Thyroid gland (tissue), 4 donors: ENCODE measurements at regions not wholly inside any gene's neighbourhood (a gene's known extent, or its start where the extent isn't known, plus 50 kb on each side); places are given as distances from the start of the nearest gene placed in this dataset.

Experiments
- DNase-seq, 2 donors: peaks; one replicate each; pipeline ENCODE4 v3.0.0-alpha.2; 2019
- H3K27ac ChIP-seq, 3 donors: fragments of 200-600 bp; sonication (generic); 1 replicate in 2 of 3; 2 replicates in 1 of 3; pipeline ENCODE4 v1.5.1; 2016 to 2019; ENCODE audit warnings: mild to moderate bottlenecking in 1 of 3, moderate library complexity in 1 of 3
- H3K27me3 ChIP-seq: fragments of 200-600 bp; sonication (generic); one replicate; pipeline ENCODE4 v1.5.1; 2019
- H3K36me3 ChIP-seq, 2 donors: fragments of 200-600 bp; sonication (generic); one replicate each; pipeline ENCODE4 v1.5.1; 2016 to 2019
- H3K4me1 ChIP-seq, 2 donors: fragments of 200-600 bp; sonication (generic); one replicate each; pipeline ENCODE4 v1.5.1; 2017 to 2019
- H3K4me3 ChIP-seq, 3 donors: fragments of 200-600 bp; sonication (generic); replicated peaks in 1 of 3; 1 replicate in 2 of 3; 2 replicates in 1 of 3; pipeline ENCODE4 v1.5.1; 2016; ENCODE audit warnings: mild to moderate bottlenecking in 1 of 3
- H3K9me3 ChIP-seq: fragments of 200-600 bp; sonication (generic); one replicate; pipeline ENCODE4 v1.5.1; 2017
- POLR2A ChIP-seq, 2 donors: fragments of 450-650 bp; IDR thresholded peaks; one replicate each; pipeline ENCODE4 v1.6.1; 2017; ENCODE audit warnings: antibody characterized with exemption in 2 of 2, mild to moderate bottlenecking in 2 of 2, moderate library complexity in 1 of 2
- WGBS, 2 donors: methylation state at CpG; one replicate each; pipeline ENCODE4 v1.1.5; 2017; 5-methylcytosine and 5-hydroxymethylcytosine counted together
- intact Hi-C: fragments of 100-400 bp; cut with DNase I; formaldehyde crosslinking; loops from one replicate; pipeline ENCODE4 v1.15.1; 2023
- TF ChIP-seq, protein P1 (sequence below), 6 experiments: fragments of 200-600 bp in 3 of 6; fragments of 450-650 bp in 3 of 6; sonication (generic) in 3 of 6; IDR thresholded peaks; one replicate each; pipeline ENCODE4 v1.5.1; 2016 to 2019; ENCODE audit warnings: antibody characterized with exemption in 6 of 6, mild to moderate bottlenecking in 2 of 6, inconsistent platforms in 1 of 6, moderate library complexity in 1 of 6

DNA sequence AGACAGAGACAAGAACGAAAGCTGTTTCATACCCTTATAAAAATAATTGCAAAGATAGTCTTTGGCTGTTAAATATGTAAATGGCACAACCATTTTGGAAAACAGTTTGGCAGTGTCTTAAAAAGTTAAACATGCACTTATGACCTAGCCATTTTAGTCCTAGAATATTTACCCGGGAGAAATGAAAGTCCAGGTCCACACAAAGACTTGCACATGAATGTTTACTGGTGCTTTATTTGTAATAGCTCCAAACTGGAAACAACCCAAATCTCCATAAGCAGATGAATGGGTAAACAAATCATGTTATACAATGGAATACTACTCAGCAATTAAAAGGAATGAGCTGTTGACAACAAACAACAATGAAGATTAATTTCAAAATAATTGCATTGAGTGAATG is 380.4 kb downstream of the ETNK1 start:
- 79 to 84% methylated on average over 2 of the region's 2 CpGs for WGBS, 2 donors
- Histone ChIP-seq H3K9me3 (no peaks in the 10 kb centered on the region), H3K4me1 (no peaks in the 10 kb centered on the region), H3K27me3 (no peaks in the 10 kb centered on the region), H3K4me3 (no peak overlapping the region), H3K27ac (no peak overlapping the region), H3K36me3 (no peaks in the 10 kb centered on the region)
- intact Hi-C loops = no loop called here
- TF ChIP-seq, protein P1, sequence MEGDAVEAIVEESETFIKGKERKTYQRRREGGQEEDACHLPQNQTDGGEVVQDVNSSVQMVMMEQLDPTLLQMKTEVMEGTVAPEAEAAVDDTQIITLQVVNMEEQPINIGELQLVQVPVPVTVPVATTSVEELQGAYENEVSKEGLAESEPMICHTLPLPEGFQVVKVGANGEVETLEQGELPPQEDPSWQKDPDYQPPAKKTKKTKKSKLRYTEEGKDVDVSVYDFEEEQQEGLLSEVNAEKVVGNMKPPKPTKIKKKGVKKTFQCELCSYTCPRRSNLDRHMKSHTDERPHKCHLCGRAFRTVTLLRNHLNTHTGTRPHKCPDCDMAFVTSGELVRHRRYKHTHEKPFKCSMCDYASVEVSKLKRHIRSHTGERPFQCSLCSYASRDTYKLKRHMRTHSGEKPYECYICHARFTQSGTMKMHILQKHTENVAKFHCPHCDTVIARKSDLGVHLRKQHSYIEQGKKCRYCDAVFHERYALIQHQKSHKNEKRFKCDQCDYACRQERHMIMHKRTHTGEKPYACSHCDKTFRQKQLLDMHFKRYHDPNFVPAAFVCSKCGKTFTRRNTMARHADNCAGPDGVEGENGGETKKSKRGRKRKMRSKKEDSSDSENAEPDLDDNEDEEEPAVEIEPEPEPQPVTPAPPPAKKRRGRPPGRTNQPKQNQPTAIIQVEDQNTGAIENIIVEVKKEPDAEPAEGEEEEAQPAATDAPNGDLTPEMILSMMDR (IDR thresholded peaks at IDR 0.05) = no peak
- no peak for TF ChIP-seq POLR2A (IDR thresholded peaks at IDR 0.05)
- no peak for DNase-seq

- H3K4me3 ChIP-seq = no peak overlapping the region
- intact Hi-C loops = no loop called here
- WGBS, 2 donors = 72 to 75% methylated on average over 2 of the region's 2 CpGs
- H3K9me3 ChIP-seq = no peaks in the 10 kb centered on the region
- no peaks in the 10 kb centered on the region for H3K27me3 ChIP-seq
- TF ChIP-seq, protein P1 (IDR thresholded peaks at IDR 0.05) = no peak
- no peak for TF ChIP-seq POLR2A (IDR thresholded peaks at IDR 0.05)
- H3K27ac ChIP-seq = no peak overlapping the region
- H3K4me1 ChIP-seq = no peaks in the 10 kb centered on the region
- DNase-seq = no peak
- H3K36me3 ChIP-seq = no peaks in the 10 kb centered on the region
These were observed 381.4 kb downstream of the ETNK1 start for GRCh38 chr12:23006413-23006812.

DNA sequence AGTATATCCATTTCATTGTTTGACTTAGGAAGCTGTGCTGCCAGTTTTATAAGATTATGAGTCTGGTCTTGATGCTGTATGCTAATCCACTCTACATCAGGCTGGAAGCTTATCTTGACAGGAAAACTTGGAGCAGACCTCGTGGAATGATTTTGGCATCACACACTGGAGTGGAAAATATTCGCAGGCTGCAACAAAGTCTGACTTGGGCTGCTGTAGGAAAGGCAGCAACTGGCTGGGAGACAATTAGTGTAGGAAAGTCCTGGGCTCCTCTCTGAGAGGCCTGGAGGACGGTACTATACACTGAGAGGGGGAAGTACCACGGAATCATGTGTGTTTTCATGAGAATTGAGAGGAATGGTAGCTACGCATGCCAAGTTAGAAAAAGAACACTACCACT is 383.7 kb downstream of the ETNK1 start:
- no peak for TF ChIP-seq POLR2A (IDR thresholded peaks at IDR 0.05)
- TF ChIP-seq, protein P1 (IDR thresholded peaks at IDR 0.05) = no peak
- no peaks in the 10 kb centered on the region for H3K4me1 ChIP-seq
- DNase-seq = no peak
- WGBS, 2 donors = 51 to 59% methylated on average over 5 of the region's 5 CpGs
- no peaks in the 10 kb centered on the region for H3K27me3 ChIP-seq
- no peak overlapping the region for H3K4me3 ChIP-seq
- no peak overlapping the region for H3K27ac ChIP-seq
- H3K9me3 ChIP-seq = no peaks in the 10 kb centered on the region
- intact Hi-C loops = no loop called here
- no peaks in the 10 kb centered on the region for H3K36me3 ChIP-seq

GRCh38 chr12:23014749-23015148 is 389.8 kb downstream of the ETNK1 start:
- Histone ChIP-seq H3K27me3 (no peaks in the 10 kb centered on the region), H3K27ac (no peak overlapping the region), H3K9me3 (no peaks in the 10 kb centered on the region), H3K4me1 (no peaks in the 10 kb centered on the region), H3K4me3 (no peak overlapping the region), H3K36me3 (no peaks in the 10 kb centered on the region)
- TF ChIP-seq POLR2A (IDR thresholded peaks at IDR 0.05) = no peak
- TF ChIP-seq, protein P1 (IDR thresholded peaks at IDR 0.05) = no peak
- no peak for DNase-seq
- intact Hi-C loops = no loop called here

DNA sequence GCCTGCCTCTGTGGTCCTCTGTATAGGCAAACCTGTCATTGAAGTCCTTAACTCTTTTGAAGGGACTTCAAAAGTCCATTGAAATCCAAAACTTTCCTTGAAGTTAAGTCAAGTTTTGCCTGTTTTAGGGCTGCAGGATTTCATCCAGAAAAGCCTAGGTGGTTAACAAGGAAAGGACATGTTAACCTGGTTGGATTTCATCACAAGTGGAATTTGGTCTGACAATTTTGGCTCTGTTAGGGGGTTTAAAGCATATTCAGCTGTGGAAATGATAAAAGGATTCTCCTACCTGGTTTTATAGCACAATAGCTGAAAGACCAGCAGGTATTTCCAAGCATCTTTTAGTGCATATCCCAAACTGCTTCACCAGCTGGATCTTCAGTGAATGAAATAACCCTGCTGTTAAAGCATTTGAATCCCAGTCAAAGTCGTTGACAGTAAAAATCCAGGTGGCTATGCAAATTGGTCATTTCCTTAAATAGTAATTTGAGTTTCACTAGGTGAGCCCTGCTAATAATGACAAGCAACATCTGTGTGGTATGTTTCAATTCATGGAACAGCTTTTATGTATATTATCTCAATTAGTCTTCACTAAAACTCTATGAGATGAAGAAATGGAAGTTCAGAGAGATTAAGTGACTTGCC is 400.5 kb downstream of the ETNK1 start:
- Histone ChIP-seq H3K27me3 (no peaks in the 10 kb centered on the region), H3K36me3 (no peaks in the 10 kb centered on the region), H3K4me3 (no peak overlapping the region), H3K27ac (no peak overlapping the region), H3K9me3 (no peaks in the 10 kb centered on the region), H3K4me1 (no peaks in the 10 kb centered on the region)
- TF ChIP-seq POLR2A (IDR thresholded peaks at IDR 0.05) = no peak
- TF ChIP-seq, protein P1 (IDR thresholded peaks at IDR 0.05) = no peak
- 33 to 53% methylated on average over 1 of the region's 1 CpG for WGBS, 2 donors
- DNase-seq = no peak
- intact Hi-C loops = no loop called here
